Esophagus muscularis mucosa (tissue), 3 donors: ENCODE measurements at regions not wholly inside any gene's neighbourhood (a gene's known extent, or its start where the extent isn't known, plus 50 kb on each side); places are given as distances from the start of the nearest gene placed in this dataset.

Experiments used
- EP300 ChIP-seq: sonication (generic); formaldehyde crosslinking; IDR thresholded peaks from one replicate; pipeline ENCODE4 v1.6.1; 2017; ENCODE audit warnings: antibody characterized with exemption
- TF ChIP-seq, protein P1 (sequence below), 3 experiments: fragments of 200-600 bp in 2 of 3; fragments of 450-650 bp in 1 of 3; sonication (generic) in 2 of 3; IDR thresholded peaks; one replicate each; pipeline ENCODE4 v1.5.1; 2017 to 2019; ENCODE audit warnings: antibody characterized with exemption in 3 of 3, mild to moderate bottlenecking in 2 of 3, moderate library complexity in 1 of 3

DNA sequence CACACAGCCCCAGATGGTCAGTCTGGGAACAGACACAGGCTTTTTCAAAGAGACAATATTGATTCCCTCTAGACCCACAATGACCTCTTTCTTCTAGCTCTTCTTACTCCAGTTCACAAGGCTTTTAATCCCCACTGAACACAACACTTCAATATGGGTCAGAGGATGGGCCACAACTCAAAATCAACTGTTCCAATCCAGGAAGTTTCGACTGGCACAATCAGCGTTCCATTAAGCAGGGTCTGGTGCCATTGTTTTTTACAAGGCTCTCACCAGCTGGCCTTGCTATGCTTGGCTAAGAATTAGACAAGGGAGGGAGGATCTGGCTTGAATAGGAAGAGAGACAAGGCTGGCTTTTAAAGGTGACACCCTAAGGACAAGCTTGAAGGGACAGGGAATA is 199.4 kb upstream of the SLC24A2 start:
- TF ChIP-seq, protein P1, sequence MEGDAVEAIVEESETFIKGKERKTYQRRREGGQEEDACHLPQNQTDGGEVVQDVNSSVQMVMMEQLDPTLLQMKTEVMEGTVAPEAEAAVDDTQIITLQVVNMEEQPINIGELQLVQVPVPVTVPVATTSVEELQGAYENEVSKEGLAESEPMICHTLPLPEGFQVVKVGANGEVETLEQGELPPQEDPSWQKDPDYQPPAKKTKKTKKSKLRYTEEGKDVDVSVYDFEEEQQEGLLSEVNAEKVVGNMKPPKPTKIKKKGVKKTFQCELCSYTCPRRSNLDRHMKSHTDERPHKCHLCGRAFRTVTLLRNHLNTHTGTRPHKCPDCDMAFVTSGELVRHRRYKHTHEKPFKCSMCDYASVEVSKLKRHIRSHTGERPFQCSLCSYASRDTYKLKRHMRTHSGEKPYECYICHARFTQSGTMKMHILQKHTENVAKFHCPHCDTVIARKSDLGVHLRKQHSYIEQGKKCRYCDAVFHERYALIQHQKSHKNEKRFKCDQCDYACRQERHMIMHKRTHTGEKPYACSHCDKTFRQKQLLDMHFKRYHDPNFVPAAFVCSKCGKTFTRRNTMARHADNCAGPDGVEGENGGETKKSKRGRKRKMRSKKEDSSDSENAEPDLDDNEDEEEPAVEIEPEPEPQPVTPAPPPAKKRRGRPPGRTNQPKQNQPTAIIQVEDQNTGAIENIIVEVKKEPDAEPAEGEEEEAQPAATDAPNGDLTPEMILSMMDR (IDR thresholded peaks at IDR 0.05), result no peak
- no peak for TF ChIP-seq EP300
